ENCODE measurements at regions not wholly inside any gene's neighbourhood (a gene's known extent, or its start where the extent isn't known, plus 50 kb on each side); places are given as distances from the start of the nearest gene placed in this dataset.
A peak's percentile ranks its signal among the peaks of the same experiment; 100 is the strongest.
"Not testable (repeated sequence)": the region's sequence is repeated elsewhere in the genome, so short reads cannot be mapped to it uniquely, and the experiment has no call there.

- DNase-seq (ENCODE audit: low spot score), result no peak
Observed at GRCh38 chr13:76620036-76620435, 266.2 kb downstream of the KCTD12 start.

GRCh38 chr13:76619631-76620030 lies 266.6 kb downstream of the KCTD12 start:
- no peak for DNase-seq (ENCODE audit: low spot score)

GRCh38 chr13:76610819-76611415 lies 275.3 kb downstream of the KCTD12 start:
- no peak for DNase-seq (ENCODE audit: low spot score)

- peak; percentile 56 for DNase-seq (ENCODE audit: low spot score)
Observed at GRCh38 chr13:76609643-76610042, 276.6 kb downstream of the KCTD12 start.

GRCh38 chr13:76607866-76608265 lies 278.3 kb downstream of the KCTD12 start:
- DNase-seq (ENCODE audit: low spot score), result no peak

GRCh38 chr13:76600081-76600480 lies 286.1 kb downstream of the KCTD12 start:
- no peak for DNase-seq (ENCODE audit: low spot score)

- no peak for DNase-seq (ENCODE audit: low spot score)
Observed at GRCh38 chr13:76597868-76598267, 288.3 kb downstream of the KCTD12 start.

- no peak for DNase-seq (ENCODE audit: low spot score)
Observed at GRCh38 chr13:76596216-76596615, 290.0 kb downstream of the KCTD12 start.

GRCh38 chr13:76594435-76594834 lies 291.8 kb downstream of the KCTD12 start:
- no peak for DNase-seq (ENCODE audit: low spot score)

- DNase-seq (ENCODE audit: low spot score), result no peak
Observed at GRCh38 chr13:76586842-76587241, 299.4 kb downstream of the KCTD12 start.

- DNase-seq (ENCODE audit: low spot score), result no peak
Observed at GRCh38 chr13:76579701-76580100, 306.5 kb downstream of the KCTD12 start.

GRCh38 chr13:76575634-76576033 lies 310.6 kb downstream of the KCTD12 start:
- not testable (repeated sequence) for DNase-seq (ENCODE audit: low spot score)

GRCh38 chr13:76570510-76570971 lies 315.7 kb downstream of the KCTD12 start:
- peak; percentile 28 for DNase-seq (ENCODE audit: low spot score)

- DNase-seq (ENCODE audit: low spot score), result no peak
Observed at GRCh38 chr13:76556627-76557026, 329.6 kb downstream of the KCTD12 start.

GRCh38 chr13:76552807-76553206 lies 333.4 kb downstream of the KCTD12 start:
- no peak for DNase-seq (ENCODE audit: low spot score)

GRCh38 chr13:76552041-76552772 lies 334.0 kb downstream of the KCTD12 start:
- DNase-seq (ENCODE audit: low spot score), result no peak

GRCh38 chr13:76542176-76542575 lies 344.0 kb downstream of the KCTD12 start:
- DNase-seq (ENCODE audit: low spot score), result no peak

- no peak for DNase-seq (ENCODE audit: low spot score)
Observed at GRCh38 chr13:76538004-76538403, 348.2 kb downstream of the KCTD12 start.

GRCh38 chr13:76533251-76533650 lies 353.0 kb downstream of the KCTD12 start:
- DNase-seq (ENCODE audit: low spot score), result no peak

GRCh38 chr13:76527041-76527440 lies 359.2 kb downstream of the KCTD12 start:
- DNase-seq (ENCODE audit: low spot score), result no peak

GRCh38 chr13:76523740-76524340 lies 362.4 kb downstream of the KCTD12 start:
- DNase-seq (ENCODE audit: low spot score), result no peak

- no peak for DNase-seq (ENCODE audit: low spot score)
Observed at GRCh38 chr13:76522083-76522755, 364.0 kb downstream of the KCTD12 start.

- no peak for DNase-seq (ENCODE audit: low spot score)
Observed at GRCh38 chr13:76519685-76520084, 366.5 kb downstream of the KCTD12 start.

All from putamen (tissue), 1 donor.